AG04450 (cell line): ENCODE measurements at regions not wholly inside any gene's neighbourhood (a gene's known extent, or its start where the extent isn't known, plus 50 kb on each side); places are given as distances from the start of the nearest gene placed in this dataset.
A peak's percentile ranks its signal among the peaks of the same experiment; 100 is the strongest.

Source experiments
- CTCF ChIA-PET: fragments of 300-600, 350-600 bp; formaldehyde crosslinking; extraction: SDS; loops from one replicate; lab custom pipeline; 2022; ENCODE audit warnings: antibody characterized with exemption, inconsistent platforms; lab: Charles Lee
- POLR2A ChIA-PET: fragments of 350-600 bp; formaldehyde crosslinking; extraction: SDS; loops from one replicate; lab custom pipeline; 2021; ENCODE audit warnings: antibody characterized with exemption, inconsistent platforms; lab: Yijun Ruan, JAX
- DNase-seq: peaks from one replicate; pipeline ENCODE4 v3.0.0-alpha.2; 2011; ENCODE audit warnings: low read depth, low spot score
- H3K27ac ChIP-seq: one replicate; pipeline ENCODE4 v1.5.1; 2012; ENCODE audit warnings: low read depth, low read length, control low read depth
- H3K27me3 ChIP-seq: one replicate; pipeline ENCODE4 v1.6.0; 2012; ENCODE audit warnings: low read length; ENCODE audit not compliant: control insufficient read depth, insufficient read depth
- H3K4me3 ChIP-seq: 2 replicates; pipeline ENCODE4 v1.5.1; 2011; ENCODE audit warnings: mild to moderate bottlenecking, low read depth, low read length, control low read depth
- H3K9me3 ChIP-seq: 2 replicates; pipeline ENCODE4 v1.5.1; 2012; ENCODE audit warnings: low read length; ENCODE audit not compliant: control insufficient read depth, insufficient read depth
- CTCF ChIP-seq: IDR thresholded peaks from 2 replicates; pipeline ENCODE4 v1.5.1; 2011; ENCODE audit warnings: low read depth, low read length, control low read depth, inconsistent platforms

DNA sequence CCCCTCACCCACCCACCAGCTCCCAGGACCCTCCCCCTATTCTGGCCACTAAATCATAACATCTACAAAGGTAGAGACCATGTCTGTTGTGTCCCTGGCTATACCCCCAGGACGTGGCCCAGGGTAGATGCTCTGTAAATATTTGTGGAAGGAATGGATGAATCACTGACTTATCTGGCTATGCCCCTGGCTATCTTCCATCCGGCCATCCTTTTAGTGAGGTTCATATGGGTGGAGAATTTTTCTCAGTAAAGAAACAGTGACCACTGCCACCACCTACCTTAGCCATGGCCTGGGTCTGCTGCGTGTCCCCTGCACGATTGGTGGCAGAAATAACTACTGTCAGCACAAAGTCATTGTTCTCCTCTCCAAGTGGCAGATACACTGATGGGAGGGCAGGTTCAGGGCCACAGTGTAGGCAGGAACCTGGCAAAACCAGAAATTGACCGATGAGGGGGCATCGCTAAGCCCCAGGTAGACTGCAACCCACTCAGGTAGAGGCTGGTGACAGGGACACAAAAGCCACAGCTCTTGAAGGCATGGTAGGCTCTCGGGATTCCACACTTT lies 63.1 kb upstream of the BCO1 start:
- H3K4me3 ChIP-seq: no peak overlapping the region
- ChIA-PET POLR2A (interaction anchor here (1.5 kb wide), 1 partner anchor 14 kb away, joined by 4 read pairs; no protein-coding TSS in a partner anchor), CTCF (interaction anchor here (1.3 to 1.9 kb wide), 2 partner anchors 30 to 171 kb away, joined by 3 to 5 read pairs; no protein-coding TSS in a partner anchor)
- H3K27me3 ChIP-seq: peaks cover 7% of the 10 kb centered on the region
- H3K9me3 ChIP-seq: no peaks in the 10 kb centered on the region; the same call in 1 of the 2 replicates
- peak overlapping the region; percentile 31 for H3K27ac ChIP-seq
- DNase-seq: peak; percentile 58
- no peak for TF ChIP-seq CTCF

DNA sequence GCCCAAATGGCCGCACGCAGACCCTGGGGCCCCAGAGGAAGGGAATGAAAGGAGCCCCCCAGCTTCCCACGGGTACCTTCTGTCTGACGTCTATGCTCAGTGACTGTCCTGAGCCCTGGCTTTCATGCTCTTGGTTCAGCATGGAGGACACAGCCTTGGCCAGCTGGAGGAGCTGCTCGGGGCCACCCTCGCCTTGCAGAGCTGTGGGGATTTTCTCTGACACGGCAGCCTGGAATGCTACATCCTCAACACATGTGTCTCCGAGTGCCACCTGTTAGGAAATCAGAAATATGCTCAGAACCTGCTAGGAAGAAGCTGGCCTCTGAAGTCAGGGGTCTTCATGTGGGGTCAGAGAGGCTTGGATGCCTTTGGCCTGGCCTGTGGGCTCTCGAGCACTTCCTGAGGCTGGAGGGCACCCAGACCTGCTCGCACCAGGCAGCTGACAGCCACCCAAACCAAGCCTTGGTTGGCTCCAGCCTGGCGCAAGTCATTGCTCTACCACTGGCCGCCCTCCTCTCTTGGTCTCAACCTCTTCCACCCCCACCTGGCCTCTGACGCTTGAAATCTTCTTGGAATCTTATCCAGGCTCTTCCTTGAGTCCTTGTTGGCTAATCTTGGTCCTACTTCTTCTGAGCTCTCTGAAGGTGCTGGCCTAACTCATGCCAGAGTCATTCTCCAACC lies 63.7 kb upstream of the BCO1 start:
- Histone ChIP-seq H3K27ac (peak overlapping the region; percentile 31), H3K9me3 (no peaks in the 10 kb centered on the region; the same call in 1 of the 2 replicates), H3K27me3 (peaks cover 7% of the 10 kb centered on the region), H3K4me3 (no peak overlapping the region)
- TF ChIP-seq CTCF: peak; percentile 24; the same call in 1 of the 2 replicates
- ChIA-PET CTCF (interaction anchor here (1.3 to 1.9 kb wide), 2 partner anchors 30 to 170 kb away, joined by 3 to 5 read pairs; no protein-coding TSS in a partner anchor), POLR2A (interaction anchor here (1.5 kb wide), 1 partner anchor 14 kb away, joined by 4 read pairs; no protein-coding TSS in a partner anchor)
- DNase-seq: peak; percentile 21

DNA sequence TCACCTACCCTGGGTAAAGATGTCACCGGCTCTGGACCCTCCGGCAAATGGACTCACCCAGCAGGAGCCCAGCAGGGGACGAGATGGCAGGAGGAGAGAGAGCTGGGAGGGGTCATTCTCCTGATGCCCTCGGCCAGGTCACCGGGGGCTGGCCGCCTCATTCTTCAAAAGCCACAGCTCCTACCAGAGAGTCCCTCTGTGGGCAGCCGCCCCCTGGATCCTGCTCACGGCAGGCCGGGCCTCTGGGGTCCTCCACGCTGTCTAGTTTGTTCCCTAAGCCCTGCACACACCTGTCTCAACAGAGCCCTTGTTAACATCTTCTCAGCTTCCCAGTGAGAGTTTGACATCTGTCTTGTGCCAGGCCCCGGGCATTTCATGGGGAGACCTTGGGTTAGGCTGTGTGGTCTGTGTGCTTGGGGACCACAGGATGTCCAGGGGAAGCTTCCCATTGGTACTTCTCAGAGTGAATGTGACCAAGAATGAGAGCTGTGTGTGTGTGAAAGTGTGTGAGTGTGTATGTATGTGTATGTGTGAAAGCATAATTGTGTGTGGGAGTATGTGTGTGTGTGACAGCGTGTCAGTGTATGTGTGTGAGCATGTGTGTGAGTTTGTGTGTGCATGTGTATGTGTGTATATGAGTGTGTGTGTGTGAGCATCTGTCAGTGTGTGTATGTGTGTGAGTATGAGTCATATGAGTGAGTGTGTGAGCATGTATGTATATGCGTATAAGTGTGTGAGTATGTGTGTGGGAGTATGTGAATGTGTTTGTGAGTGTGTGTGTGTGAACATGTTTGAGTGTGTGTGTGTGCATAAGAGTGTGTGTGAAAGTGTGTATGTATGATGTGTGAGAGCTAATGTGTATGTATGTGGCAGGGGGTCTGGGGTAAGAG lies 65.5 kb upstream of the BCO1 start:
- peaks cover 7% of the 10 kb centered on the region for H3K27me3 ChIP-seq
- no peak overlapping the region for H3K27ac ChIP-seq
- ChIA-PET POLR2A (no interaction called here), CTCF (no interaction called here)
- no peak overlapping the region for H3K4me3 ChIP-seq
- DNase-seq: no peak
- TF ChIP-seq CTCF: no peak
- no peaks in the 10 kb centered on the region; the same call in 1 of the 2 replicates for H3K9me3 ChIP-seq

DNA sequence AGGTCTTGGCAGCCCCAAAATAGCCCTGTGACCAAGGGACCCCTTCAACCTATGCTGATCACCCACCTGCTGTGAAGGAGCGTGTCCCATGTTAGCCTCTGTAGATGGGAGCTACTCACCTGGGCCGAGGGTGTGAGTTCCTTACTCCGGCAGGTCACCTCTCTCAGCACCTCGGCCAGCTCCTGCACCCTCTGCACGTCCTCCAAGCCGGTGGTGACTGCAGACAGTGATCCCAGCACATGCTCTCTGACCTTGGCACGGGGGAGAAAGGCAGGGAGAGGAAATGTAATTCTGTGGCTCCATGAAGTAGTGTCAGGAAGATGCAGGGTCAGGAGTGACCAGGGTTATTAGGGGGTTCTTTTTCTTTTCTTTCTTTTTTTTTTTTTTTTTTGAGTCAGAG lies 67.7 kb upstream of the BCO1 start:
- Histone ChIP-seq H3K9me3 (no peaks in the 10 kb centered on the region; the same call in 1 of the 2 replicates), H3K27ac (no peak overlapping the region), H3K27me3 (peaks cover 18% of the 10 kb centered on the region), H3K4me3 (no peak overlapping the region)
- DNase-seq: no peak
- CTCF ChIA-PET: interaction anchor here (0.6 kb wide), 1 partner anchor 19 kb away, joined by 3 read pairs; no protein-coding TSS in a partner anchor
- POLR2A ChIA-PET: no interaction called here
- no peak for TF ChIP-seq CTCF
